NCI-H1092 treated with DMSO at 0.1 percent for 48 hours (cell line): ENCODE measurements at regions not wholly inside any gene's neighbourhood (a gene's known extent, or its start where the extent isn't known, plus 50 kb on each side); places are given as distances from the start of the nearest gene placed in this dataset.
"Not testable (repeated sequence)": the region's sequence is repeated elsewhere in the genome, so short reads cannot be mapped to it uniquely, and the experiment has no call there.

Experiments
- DNase-seq: peaks from one replicate; lab custom pipeline; 2025; lab: John Stamatoyannopoulos, UW

DNA sequence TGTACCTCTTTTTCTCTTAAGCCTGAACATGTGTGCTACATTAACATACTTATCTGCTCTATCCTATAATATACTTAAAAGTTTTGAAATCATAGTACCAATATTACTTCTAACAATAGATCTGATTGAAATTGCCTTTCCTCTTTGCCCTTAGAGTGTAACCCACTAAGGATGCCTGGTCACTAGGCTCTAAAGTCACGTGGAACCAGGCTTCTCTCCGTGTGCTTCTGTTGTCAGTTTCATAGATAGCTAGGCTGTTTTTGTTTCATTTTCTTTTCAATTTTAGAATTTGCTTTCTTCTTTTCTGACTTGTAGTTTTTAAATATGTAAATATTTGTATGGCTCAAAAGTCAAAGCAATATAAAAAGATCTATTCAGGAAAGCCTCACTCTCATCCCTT is 100.5 kb upstream of the PZP start:
- DNase-seq: not testable (repeated sequence)

DNA sequence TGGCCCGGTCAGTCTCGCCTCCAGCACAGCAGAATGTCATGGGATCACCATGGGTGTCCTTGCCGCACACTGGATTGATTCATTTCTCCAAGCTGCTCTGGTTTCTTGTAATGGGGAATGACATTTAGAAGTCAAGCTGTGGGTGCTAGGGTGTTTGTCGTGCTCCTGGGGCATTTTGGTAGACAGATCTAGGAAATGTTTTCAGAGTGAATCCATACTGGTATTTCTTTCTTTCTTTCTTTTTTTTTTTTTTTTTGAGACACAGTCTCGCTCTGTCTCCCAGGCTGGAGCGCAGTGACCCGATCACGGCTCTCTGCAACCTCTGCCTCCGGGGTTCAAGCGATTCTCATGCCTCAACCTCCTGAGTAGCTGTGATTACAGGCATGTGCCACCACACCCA is 100.0 kb upstream of the PZP start:
- not testable (repeated sequence) for DNase-seq

DNA sequence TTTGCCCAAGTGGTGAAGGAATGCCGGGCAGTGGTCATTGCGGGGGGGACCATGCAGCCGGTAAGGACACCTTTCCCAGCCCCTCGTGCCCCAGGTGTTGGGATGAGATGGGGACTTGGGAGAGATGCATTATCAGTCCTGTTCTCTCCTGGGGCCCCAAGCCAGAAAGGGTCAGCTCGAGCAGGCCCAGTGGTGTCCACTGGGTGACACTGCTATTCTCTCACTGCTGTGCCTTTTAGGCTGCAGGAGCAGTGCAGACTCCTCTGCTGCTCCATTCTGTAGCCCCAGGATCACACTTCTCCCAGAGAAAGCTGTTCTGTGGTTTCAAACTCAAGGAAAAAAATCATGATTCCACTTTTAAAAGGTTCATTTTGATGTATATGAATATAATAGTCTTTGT is 99.1 kb upstream of the PZP start:
- DNase-seq: not testable (repeated sequence)

DNA sequence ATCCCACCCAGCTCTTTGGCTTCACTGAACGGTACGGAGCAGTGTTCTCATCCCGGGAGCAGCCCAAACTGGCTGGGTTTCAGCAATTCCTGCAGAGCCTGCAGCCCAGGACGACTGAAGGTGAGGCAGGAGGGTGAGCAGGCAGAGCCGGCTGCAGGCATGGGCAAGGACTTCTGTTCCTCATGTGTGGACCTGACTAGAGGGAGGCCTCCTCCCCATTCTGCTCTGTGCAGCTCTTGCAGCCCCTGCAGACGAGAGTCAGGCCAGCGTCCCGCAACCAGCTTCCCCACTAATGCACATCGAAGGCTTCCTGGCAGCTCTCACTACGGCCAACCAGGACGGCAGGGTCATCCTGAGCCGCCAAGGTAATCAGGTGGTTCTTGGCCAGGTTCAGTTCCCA is 97.8 kb upstream of the PZP start:
- DNase-seq: not testable (repeated sequence)

DNA sequence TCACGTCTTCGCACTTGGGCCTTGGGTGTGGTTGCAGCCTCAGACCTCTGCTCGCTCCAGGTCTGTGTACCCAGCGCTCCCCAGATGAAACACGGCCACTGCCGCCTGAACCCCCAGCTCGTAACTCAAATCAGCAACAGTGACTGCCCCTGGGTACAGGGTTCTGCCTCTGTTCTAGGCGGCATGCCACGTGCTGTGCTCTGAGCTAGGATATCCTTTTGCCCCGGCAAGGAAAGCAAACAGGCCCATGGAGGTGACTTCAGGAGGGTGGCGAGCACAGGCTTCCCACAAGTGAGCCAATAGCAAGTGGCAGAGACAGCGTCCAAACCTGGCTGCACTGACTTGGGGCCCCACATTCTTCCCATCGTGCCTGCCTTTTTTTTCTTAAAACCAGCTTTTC is 96.3 kb upstream of the PZP start:
- DNase-seq: not testable (repeated sequence)

DNA sequence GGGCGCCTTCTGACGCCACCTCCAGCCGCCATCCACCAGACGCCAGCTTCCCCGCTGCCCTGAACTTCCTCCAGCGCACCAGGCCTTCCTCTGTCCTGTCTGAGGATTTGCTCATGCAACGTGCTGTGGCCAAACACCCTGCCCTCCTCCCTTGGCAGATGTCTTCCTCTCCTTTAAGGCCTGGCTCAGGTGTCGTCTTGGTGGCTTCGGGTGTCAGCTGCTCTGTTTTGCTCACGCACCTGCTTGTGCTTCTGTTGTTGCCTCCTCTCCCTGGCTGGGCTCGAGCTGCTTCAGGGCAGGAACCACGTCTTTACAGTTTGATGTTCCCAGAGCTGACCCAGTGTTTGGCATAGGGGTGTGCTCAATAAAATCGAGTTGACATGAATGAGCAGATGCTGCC is 87.7 kb upstream of the PZP start:
- not testable (repeated sequence) for DNase-seq

DNA sequence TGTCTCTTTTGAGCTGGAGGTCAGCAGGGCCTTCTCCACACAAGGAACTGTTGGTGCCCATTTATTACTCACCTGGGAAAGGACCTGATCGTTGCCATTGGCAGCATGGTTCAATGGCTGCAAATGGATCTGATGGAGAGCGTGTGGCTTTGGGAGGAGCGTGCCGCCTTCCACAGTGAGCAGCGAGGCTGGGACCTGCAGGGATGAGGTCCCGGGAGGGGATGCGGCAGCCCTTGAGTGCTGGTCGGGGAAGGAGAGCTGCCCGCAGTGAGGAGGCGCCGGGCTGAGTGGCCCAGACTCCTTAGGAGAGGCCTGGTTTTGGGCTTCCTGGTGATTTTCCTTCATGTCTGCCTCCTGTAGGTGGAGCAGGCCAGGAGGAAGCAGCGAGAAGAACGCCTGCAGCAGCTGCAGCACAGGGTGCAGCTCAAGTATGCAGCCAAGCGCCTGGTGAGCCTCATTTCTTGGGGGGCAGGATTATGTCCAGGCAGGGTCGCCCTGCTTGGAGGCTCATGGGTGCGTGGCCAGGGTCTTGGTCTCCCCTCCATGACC is 86.0 kb upstream of the PZP start:
- DNase-seq: not testable (repeated sequence)

DNA sequence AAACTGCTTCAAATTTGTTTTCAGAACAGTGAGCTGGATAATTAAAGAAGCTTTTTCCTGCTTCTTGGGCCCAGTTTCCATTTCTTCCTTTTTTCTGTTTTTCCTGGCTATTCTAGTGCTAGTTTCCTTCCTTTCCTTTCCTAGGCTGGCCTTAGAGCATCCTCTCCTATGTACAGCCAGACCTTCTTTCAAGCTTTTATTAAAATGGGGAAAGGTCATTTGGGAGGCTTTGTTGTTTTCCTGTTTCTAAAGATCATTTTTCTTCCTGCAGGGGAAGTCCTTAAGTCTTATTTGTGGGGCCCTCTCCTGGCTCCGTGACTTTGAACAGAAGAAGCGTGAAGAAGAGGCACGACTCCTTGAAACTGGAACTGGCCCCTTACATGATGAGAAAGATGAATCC is 85.2 kb upstream of the PZP start:
- not testable (repeated sequence) for DNase-seq

DNA sequence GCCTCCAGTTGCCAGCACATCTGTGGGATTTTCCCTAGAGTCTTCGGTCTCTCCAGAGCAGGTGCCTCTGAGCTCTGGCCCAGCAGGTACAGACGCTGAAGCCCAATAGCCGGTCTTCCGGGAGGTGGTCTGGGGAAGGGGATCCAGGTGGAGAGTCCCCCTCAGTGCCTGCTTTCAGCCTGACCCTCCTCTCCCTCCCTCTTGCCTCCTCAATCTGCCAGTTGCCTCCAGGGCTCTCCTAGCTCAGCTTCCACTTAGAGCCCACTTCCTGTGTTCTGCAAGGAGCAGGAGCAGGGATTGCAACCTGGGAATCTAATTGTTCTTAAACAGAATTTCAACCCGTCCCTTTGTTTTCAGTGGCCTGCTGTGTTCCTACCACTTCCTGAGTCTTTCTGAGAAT is 81.8 kb upstream of the PZP start:
- DNase-seq: not testable (repeated sequence)

DNA sequence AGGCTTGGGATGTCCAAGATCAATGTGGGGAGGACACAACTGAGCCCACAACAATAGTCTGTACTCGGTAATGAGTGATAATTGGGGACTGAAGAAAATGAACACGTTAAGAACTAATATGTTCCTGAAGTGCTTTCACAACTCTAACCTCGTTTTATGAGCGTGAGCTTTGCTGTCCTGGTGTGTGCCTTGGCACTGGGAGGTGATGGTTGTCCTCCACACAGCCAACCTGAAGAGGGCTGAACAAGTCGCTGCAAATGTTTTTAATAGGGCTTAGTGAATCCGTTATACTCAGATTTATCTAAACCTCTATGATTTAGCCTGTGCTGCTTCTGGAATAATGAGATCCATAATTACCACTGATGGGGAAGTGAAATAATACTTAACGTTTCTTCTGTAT is 76.5 kb upstream of the PZP start:
- DNase-seq: not testable (repeated sequence)

DNA sequence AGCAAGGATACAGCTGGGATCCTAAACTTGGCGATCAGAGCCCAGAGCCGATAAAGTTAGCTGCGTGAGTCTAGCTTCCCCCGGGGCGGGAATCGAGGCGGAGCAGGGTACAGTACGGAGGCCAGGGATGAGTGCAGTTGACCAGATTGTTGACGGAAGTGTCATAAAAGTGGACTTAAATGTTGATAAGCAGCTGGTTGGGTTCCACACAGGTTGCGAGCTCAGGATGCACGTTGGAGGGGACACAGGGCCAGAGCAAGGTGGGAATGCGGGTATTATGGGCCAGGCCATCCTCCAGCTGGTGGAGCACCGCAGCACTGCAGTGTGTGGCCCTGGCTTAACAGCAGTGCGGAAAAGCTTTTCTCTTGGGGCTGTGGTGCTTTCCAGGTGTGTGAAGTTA is 76.0 kb upstream of the PZP start:
- not testable (repeated sequence) for DNase-seq

DNA sequence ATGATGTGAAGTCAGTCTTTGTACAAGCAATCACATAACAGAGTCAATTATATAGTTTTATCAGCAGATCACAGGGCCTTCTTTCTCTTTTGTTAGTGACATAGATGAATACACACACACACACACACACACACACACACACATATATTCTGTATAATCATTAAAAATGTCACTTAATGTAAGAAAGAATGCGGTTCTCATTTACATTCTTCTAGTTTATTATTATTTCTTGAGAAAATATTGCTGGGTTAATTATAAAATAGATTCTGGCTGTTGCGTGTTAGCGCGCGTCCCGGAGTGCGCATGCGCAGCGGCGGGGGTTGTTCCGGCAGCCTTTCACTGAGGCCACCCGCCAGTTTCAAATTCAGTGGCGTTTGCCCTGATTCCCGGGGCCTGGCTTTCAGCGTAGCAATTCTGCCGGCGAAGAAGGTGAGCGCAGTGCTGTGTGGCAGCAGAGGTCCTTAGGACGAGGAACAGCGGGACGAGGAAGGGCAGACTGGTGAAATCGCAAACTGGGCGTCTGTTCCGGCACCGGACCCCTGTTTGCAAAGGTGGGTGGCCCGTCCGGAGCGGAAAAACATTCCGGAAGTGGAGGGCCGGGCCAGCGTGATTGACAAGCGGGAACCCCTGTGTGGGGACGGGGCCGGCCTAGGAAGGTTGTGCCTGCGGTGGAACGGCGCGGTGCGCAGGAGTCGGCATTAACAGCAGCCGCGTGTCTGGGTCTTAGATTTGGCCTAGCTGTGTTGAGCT is 75.3 kb upstream of the PZP start:
- DNase-seq: peak; percentile 77

DNA sequence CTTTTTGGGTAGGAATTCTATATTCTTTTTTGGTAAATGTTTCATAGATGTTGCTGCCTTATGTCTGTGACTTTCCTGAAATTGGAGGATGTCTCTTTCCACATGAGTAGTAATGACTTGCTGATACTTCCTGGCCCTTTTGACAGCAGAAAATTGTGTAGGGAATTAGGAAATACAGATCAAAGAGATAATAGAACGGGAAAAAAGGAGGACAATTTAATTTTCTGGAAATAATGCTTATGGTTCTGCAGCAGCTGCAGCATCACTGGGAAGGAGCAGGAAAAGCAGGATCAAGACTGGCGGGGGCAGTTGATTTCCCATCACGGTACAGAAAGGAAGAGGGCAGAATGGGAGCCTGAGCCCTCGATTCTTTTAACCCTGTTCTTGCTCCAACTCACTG is 68.8 kb upstream of the PZP start:
- no peak for DNase-seq

DNA sequence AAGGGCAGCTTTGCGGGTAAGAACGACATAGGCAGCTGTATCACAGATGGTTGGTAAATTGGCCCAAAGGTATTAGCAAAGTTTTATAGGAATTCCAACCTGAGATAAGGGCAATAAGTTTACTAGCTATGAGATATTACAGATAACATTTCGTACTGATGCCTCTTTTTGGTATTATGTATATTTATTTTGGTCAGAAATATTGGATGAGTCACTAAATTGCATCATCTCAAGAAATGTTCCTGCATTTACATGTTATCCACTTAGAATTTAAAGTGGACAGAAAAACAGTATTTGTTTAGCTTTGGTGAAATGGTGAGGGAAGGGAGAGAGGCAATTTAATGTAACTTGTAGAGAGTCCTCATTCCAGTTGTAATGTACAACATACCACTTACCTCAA is 65.1 kb upstream of the PZP start:
- DNase-seq: no peak

DNA sequence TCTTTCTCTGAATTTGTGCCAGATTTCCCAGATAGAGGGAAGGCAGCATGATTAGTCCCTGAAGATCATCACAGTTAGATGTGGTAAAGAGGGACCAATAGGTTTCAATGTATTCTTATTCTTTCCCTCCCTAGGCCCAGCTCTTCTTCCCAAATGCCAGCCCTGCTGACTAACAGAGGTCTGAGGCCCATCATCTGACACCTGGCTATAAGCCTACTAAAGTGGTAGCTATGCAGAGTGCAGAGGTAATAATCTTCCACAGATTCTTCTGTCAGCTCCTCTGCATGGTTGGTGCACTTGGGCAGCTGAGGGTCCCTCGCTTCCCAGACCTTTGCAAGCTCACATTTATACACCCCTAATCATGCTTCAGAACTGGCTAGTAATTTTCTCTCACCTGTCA is 63.7 kb upstream of the PZP start:
- no peak for DNase-seq

DNA sequence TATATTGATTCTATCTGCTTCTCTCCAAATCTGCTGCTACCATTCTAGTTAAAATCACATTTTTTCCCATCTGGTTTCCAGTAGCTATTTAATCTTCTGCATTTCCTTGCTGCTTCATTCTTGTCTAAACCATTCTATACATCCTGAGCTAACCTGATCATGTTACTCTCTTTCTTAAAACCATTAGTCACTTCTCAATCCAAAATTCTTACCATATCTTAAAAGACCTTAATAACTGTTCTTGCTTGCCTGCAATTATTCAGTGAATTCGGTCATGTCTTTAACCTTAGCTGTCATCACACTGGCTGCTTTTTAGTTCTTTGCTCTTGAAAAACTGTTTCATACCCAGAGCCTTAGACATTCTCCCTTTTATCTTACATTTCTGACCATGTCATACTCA is 56.4 kb upstream of the PZP start:
- no peak for DNase-seq

DNA sequence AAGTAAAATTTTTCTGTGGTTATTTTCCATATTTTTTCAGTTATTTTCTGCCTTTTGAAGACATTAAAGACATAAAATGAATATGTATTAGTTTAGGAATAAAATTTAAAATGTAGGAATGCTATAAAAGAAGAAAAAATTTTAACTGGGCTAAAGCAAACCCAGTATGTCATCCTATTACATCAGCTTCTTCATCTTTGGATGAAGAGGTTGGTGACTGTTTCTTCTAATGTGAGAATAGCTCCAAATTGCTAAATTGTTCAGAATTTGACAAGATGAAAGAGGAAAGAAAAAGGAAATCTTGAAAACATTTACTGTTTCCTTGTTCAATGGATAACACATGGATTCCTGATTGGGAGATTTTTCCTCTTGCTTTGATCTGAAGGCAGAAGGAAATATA is 52.7 kb upstream of the PZP start:
- no peak for DNase-seq

DNA sequence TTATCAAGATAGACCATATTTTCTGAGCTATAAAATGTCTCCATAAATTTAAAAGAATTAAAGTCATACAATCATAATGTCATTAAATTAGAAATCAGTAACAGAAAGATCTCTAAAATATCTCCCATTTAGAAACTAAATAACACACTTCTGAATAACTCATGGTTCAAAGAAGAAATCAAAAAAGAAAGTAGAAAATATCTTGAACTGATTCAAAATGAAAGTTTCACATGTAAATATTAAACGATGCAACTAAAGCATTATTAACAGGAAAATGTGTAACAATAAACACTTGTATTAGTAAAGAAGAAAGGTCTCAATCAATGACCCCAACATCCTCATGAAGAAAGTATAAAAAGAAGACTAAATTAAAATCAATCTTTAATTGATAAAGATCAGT is 50.5 kb upstream of the PZP start:
- no peak for DNase-seq
